Smooth muscle cell (in vitro differentiated cells): ENCODE measurements at regions not wholly inside any gene's neighbourhood (a gene's known extent, or its start where the extent isn't known, plus 50 kb on each side); places are given as distances from the start of the nearest gene placed in this dataset.

Source experiments
- DNase-seq: peaks from one replicate; lab custom pipeline; 2025; ENCODE audit not compliant: unreplicated experiment; lab: John Stamatoyannopoulos, UW
- H2AFZ ChIP-seq: fragments of 200-600 bp; sonication (generic); 2 replicates; pipeline ENCODE4 v1.6.0; 2016; ENCODE audit warnings: antibody characterized with exemption, low read depth, mild to moderate bottlenecking
- H3F3A ChIP-seq: fragments of 200-600 bp; sonication (generic); 2 replicates; pipeline ENCODE4 v1.6.0; 2017; ENCODE audit warnings: antibody characterized with exemption, low read depth
- H3K27ac ChIP-seq: fragments of 200-600 bp; sonication (generic); 2 replicates; pipeline ENCODE4 v1.5.1; 2016; ENCODE audit warnings: low read depth, mild to moderate bottlenecking
- H3K27me3 ChIP-seq: fragments of 200-600 bp; sonication (generic); 2 replicates; pipeline ENCODE4 v1.6.1; 2016; ENCODE audit warnings: low read depth, mild to moderate bottlenecking
- H3K36me3 ChIP-seq: fragments of 200-600 bp; sonication (generic); 2 replicates; pipeline ENCODE4 v1.5.1; 2016; ENCODE audit warnings: low read depth
- H3K4me1 ChIP-seq: fragments of 200-600 bp; sonication (generic); 2 replicates; pipeline ENCODE4 v1.5.1; 2016; ENCODE audit warnings: low read depth
- H3K4me2 ChIP-seq: fragments of 200-600 bp; sonication (generic); 2 replicates; pipeline ENCODE4 v1.6.0; 2016; ENCODE audit warnings: mild to moderate bottlenecking
- H3K4me3 ChIP-seq: fragments of 200-600 bp; sonication (generic); 2 replicates; pipeline ENCODE4 v1.5.1; 2016; ENCODE audit warnings: mild to moderate bottlenecking
- H3K79me2 ChIP-seq: fragments of 200-600 bp; sonication (generic); 2 replicates; pipeline ENCODE4 v1.6.0; 2016; ENCODE audit warnings: low read depth, mild to moderate bottlenecking
- H3K9ac ChIP-seq: fragments of 200-600 bp; sonication (generic); 2 replicates; pipeline ENCODE4 v1.6.0; 2016; ENCODE audit warnings: low read depth
- H3K9me3 ChIP-seq: fragments of 200-600 bp; sonication (generic); replicated peaks from 2 replicates; pipeline ENCODE4 v1.5.1; 2016; ENCODE audit warnings: low read depth
- H4K20me1 ChIP-seq: fragments of 200-600 bp; sonication (generic); 2 replicates; pipeline ENCODE4 v1.6.0; 2016; ENCODE audit warnings: low read depth
- CTCF ChIP-seq: fragments of 200-600 bp; sonication (generic); IDR thresholded peaks from 2 replicates; pipeline ENCODE4 v1.5.1; 2017; ENCODE audit warnings: borderline replicate concordance, mild to moderate bottlenecking, antibody characterized with exemption; ENCODE audit not compliant: insufficient read depth, poor library complexity, severe bottlenecking
- WGBS: methylation state at CpG from one replicate; pipeline ENCODE4 v1.1.7; 2016; ENCODE audit warnings: low lambda C conversion rate; 5-methylcytosine and 5-hydroxymethylcytosine counted together

GRCh38 chr10:6973899-6974298 is 393.8 kb upstream of the PRKCQ start:
- no peaks in the 10 kb centered on the region for H3K4me1 ChIP-seq
- TF ChIP-seq CTCF = no peak
- H3K9me3 ChIP-seq = no peaks in the 10 kb centered on the region
- DNase-seq = no peak
- no peak overlapping the region for H3K27ac ChIP-seq
- H3K27me3 ChIP-seq = peaks cover 5% of the 10 kb centered on the region
- H3F3A ChIP-seq = no peaks in the 10 kb centered on the region
- no peak overlapping the region for H3K4me2 ChIP-seq
- H3K79me2 ChIP-seq = no peaks in the 10 kb centered on the region
- no peak overlapping the region for H2AFZ ChIP-seq
- no peaks in the 10 kb centered on the region for H4K20me1 ChIP-seq
- no peaks in the 10 kb centered on the region for H3K36me3 ChIP-seq
- 94% methylated on average over 7 of the region's 7 CpGs for WGBS
- H3K4me3 ChIP-seq = no peak overlapping the region
- H3K9ac ChIP-seq = no peak overlapping the region

GRCh38 chr10:6972226-6972625 is 392.1 kb upstream of the PRKCQ start:
- Histone ChIP-seq H3K9me3 (no peaks in the 10 kb centered on the region), H3K4me3 (no peak overlapping the region), H3K4me1 (no peaks in the 10 kb centered on the region), H4K20me1 (no peaks in the 10 kb centered on the region), H3K4me2 (no peak overlapping the region), H3K9ac (no peak overlapping the region), H3K36me3 (no peaks in the 10 kb centered on the region), H2AFZ (no peak overlapping the region), H3K27ac (no peak overlapping the region), H3F3A (no peaks in the 10 kb centered on the region), H3K27me3 (no peaks in the 10 kb centered on the region), H3K79me2 (no peaks in the 10 kb centered on the region)
- WGBS = 72% methylated on average over 6 of the region's 6 CpGs
- DNase-seq = no peak
- TF ChIP-seq CTCF = no peak

GRCh38 chr10:6969659-6970058 is 389.6 kb upstream of the PRKCQ start:
- Histone ChIP-seq H4K20me1 (no peaks in the 10 kb centered on the region), H3F3A (no peaks in the 10 kb centered on the region), H3K9me3 (no peaks in the 10 kb centered on the region), H2AFZ (no peak overlapping the region), H3K27me3 (peaks cover 6% of the 10 kb centered on the region), H3K36me3 (no peaks in the 10 kb centered on the region), H3K9ac (no peak overlapping the region), H3K4me3 (no peak overlapping the region), H3K4me1 (no peaks in the 10 kb centered on the region), H3K4me2 (no peak overlapping the region), H3K27ac (no peak overlapping the region), H3K79me2 (no peaks in the 10 kb centered on the region)
- no peak for DNase-seq
- TF ChIP-seq CTCF = no peak
- 81% methylated on average over 4 of the region's 4 CpGs for WGBS

GRCh38 chr10:6964543-6964942 is 384.5 kb upstream of the PRKCQ start:
- H3K9me3 ChIP-seq = no peaks in the 10 kb centered on the region
- TF ChIP-seq CTCF = no peak

More at GRCh38 chr10:6964543-6964942, 384.5 kb upstream of the PRKCQ start:
- Histone ChIP-seq H3K4me3 (no peak overlapping the region), H2AFZ (no peak overlapping the region), H4K20me1 (no peaks in the 10 kb centered on the region), H3K36me3 (no peaks in the 10 kb centered on the region), H3K27ac (no peak overlapping the region), H3F3A (no peaks in the 10 kb centered on the region), H3K4me1 (no peaks in the 10 kb centered on the region), H3K4me2 (no peak overlapping the region), H3K27me3 (peaks cover 14% of the 10 kb centered on the region), H3K9ac (no peak overlapping the region), H3K79me2 (no peaks in the 10 kb centered on the region)
- WGBS = 89% methylated on average over 4 of the region's 4 CpGs
- no peak for DNase-seq
